ENCODE measurements at regions not wholly inside any gene's neighbourhood (a gene's known extent, or its start where the extent isn't known, plus 50 kb on each side); places are given as distances from the start of the nearest gene placed in this dataset.

GRCh38 chr1:201676641-201677040 is 137.7 kb downstream of the NAV1 start:
- intact Hi-C loops (cut with DNase I), result no loop called here
- no peak overlapping the region for H3K4me3 ChIP-seq (ENCODE audit: low read length in 3 of 3)
- no peak overlapping the region for H3K27ac ChIP-seq (ENCODE audit: low read depth in 2 of 2, low read length in 2 of 2)
- H3K27me3 ChIP-seq (ENCODE audit: control insufficient read depth, insufficient read depth, low read length), result no peaks in the 10 kb centered on the region
- no peaks in the 10 kb centered on the region for H3K36me3 ChIP-seq (ENCODE audit: control insufficient read depth in 2 of 3, insufficient read depth in 3 of 3, low read length in 3 of 3)
- H3K9ac ChIP-seq (ENCODE audit: low read length in 3 of 3), result no peak overlapping the region
- no peaks in the 10 kb centered on the region for H3K9me3 ChIP-seq (ENCODE audit: control insufficient read depth in 2 of 3, insufficient read depth in 1 of 3, low read length in 3 of 3)
- H3K4me1 ChIP-seq (ENCODE audit: control insufficient read depth in 2 of 3, insufficient read depth in 2 of 3, low read depth in 1 of 3, low read length in 3 of 3), result peaks cover 0 to 6% (median 4%) of the 10 kb centered on the region in 3 donors
- no peak for FAIRE-seq
- no peak for DNase-seq
- TF ChIP-seq CTCF (IDR thresholded peaks at IDR 0.05; ENCODE audit: borderline replicate concordance, extremely low read depth, insufficient read depth), result no peak

GRCh38 chr1:201678264-201679101 is 139.6 kb downstream of the NAV1 start:
- intact Hi-C loops (cut with DNase I), result no loop called here
- Histone ChIP-seq H3K9ac (ENCODE audit: low read length in 3 of 3) (no peak overlapping the region), H3K36me3 (ENCODE audit: control insufficient read depth in 2 of 3, insufficient read depth in 3 of 3, low read length in 3 of 3) (no peaks in the 10 kb centered on the region), H3K4me1 (ENCODE audit: control insufficient read depth in 2 of 3, insufficient read depth in 2 of 3, low read depth in 1 of 3, low read length in 3 of 3) (peaks cover 0 to 4% (median 4%) of the 10 kb centered on the region in 3 donors), H3K9me3 (ENCODE audit: control insufficient read depth in 2 of 3, insufficient read depth in 1 of 3, low read length in 3 of 3) (no peaks in the 10 kb centered on the region), H3K4me3 (ENCODE audit: low read length in 3 of 3) (no peak overlapping the region), H3K27me3 (ENCODE audit: control insufficient read depth, insufficient read depth, low read length) (no peaks in the 10 kb centered on the region), H3K27ac (ENCODE audit: low read depth in 2 of 2, low read length in 2 of 2) (no peak overlapping the region)
- FAIRE-seq (no peak), DNase-seq (peak in 3 of 5 donors; percentile 50 to 84 (median 57))
- no peak for TF ChIP-seq CTCF (IDR thresholded peaks at IDR 0.05; ENCODE audit: borderline replicate concordance, extremely low read depth, insufficient read depth)

GRCh38 chr1:201681375-201681774 is 142.4 kb downstream of the NAV1 start:
- Histone ChIP-seq H3K4me3 (ENCODE audit: low read length in 3 of 3) (no peak overlapping the region), H3K9me3 (ENCODE audit: control insufficient read depth in 2 of 3, insufficient read depth in 1 of 3, low read length in 3 of 3) (no peaks in the 10 kb centered on the region), H3K9ac (ENCODE audit: low read length in 3 of 3) (no peak overlapping the region), H3K27me3 (ENCODE audit: control insufficient read depth, insufficient read depth, low read length) (no peaks in the 10 kb centered on the region), H3K4me1 (ENCODE audit: control insufficient read depth in 2 of 3, insufficient read depth in 2 of 3, low read depth in 1 of 3, low read length in 3 of 3) (peaks cover 0 to 3% (median 0%) of the 10 kb centered on the region in 3 donors), H3K36me3 (ENCODE audit: control insufficient read depth in 2 of 3, insufficient read depth in 3 of 3, low read length in 3 of 3) (no peaks in the 10 kb centered on the region), H3K27ac (ENCODE audit: low read depth in 2 of 2, low read length in 2 of 2) (no peak overlapping the region)
- FAIRE-seq (no peak), DNase-seq (no peak)
- intact Hi-C loops (cut with DNase I), result no loop called here
- no peak for TF ChIP-seq CTCF (IDR thresholded peaks at IDR 0.05; ENCODE audit: borderline replicate concordance, extremely low read depth, insufficient read depth)
